GM18909 (cell line): ENCODE measurements at regions not wholly inside any gene's neighbourhood (a gene's known extent, or its start where the extent isn't known, plus 50 kb on each side); places are given as distances from the start of the nearest gene placed in this dataset.

Source experiments
- ATAC-seq: cut with Tn5 transposase; IDR thresholded peaks from one replicate; pipeline ENCODE4 v1.9.1; 2021; ENCODE audit warnings: mild to moderate bottlenecking; ENCODE audit not compliant: unreplicated experiment, poor library complexity

GRCh38 chr6:54991761-54992330 is 145.3 kb downstream of the FAM83B start:
- no peak for ATAC-seq

- ATAC-seq = peak; percentile 68
Observed at GRCh38 chr6:54992789-54993188, 146.2 kb downstream of the FAM83B start.

GRCh38 chr6:54993294-54993693 is 146.7 kb downstream of the FAM83B start:
- no peak for ATAC-seq

GRCh38 chr6:54993948-54994347 is 147.4 kb downstream of the FAM83B start:
- no peak for ATAC-seq

- ATAC-seq = no peak
Observed at GRCh38 chr6:54998576-54998975, 152.0 kb downstream of the FAM83B start.

- ATAC-seq = no peak
Observed at GRCh38 chr6:55003719-55004430, 157.3 kb downstream of the FAM83B start.

GRCh38 chr6:55009131-55009530 is 162.6 kb downstream of the FAM83B start:
- ATAC-seq = no peak

GRCh38 chr6:55011034-55011433 is 163.3 kb upstream of the HCRTR2 start:
- no peak for ATAC-seq

GRCh38 chr6:55012454-55012853 is 161.9 kb upstream of the HCRTR2 start:
- ATAC-seq = no peak

GRCh38 chr6:55014321-55015088 is 159.8 kb upstream of the HCRTR2 start:
- no peak for ATAC-seq

- ATAC-seq = no peak
Observed at GRCh38 chr6:55016261-55016660, 158.1 kb upstream of the HCRTR2 start.

- ATAC-seq = no peak
Observed at GRCh38 chr6:55017555-55018300, 156.6 kb upstream of the HCRTR2 start.

GRCh38 chr6:55019591-55019990 is 154.7 kb upstream of the HCRTR2 start:
- ATAC-seq = no peak

GRCh38 chr6:55023230-55023629 is 151.1 kb upstream of the HCRTR2 start:
- ATAC-seq = no peak

- ATAC-seq = no peak
Observed at GRCh38 chr6:55033016-55033546, 141.2 kb upstream of the HCRTR2 start.

- no peak for ATAC-seq
Observed at GRCh38 chr6:55034752-55035151, 139.6 kb upstream of the HCRTR2 start.

- no peak for ATAC-seq
Observed at GRCh38 chr6:55040102-55040848, 134.0 kb upstream of the HCRTR2 start.

- no peak for ATAC-seq
Observed at GRCh38 chr6:55046869-55047422, 127.4 kb upstream of the HCRTR2 start.

- no peak for ATAC-seq
Observed at GRCh38 chr6:55047451-55048044, 126.8 kb upstream of the HCRTR2 start.
